ENCODE measurements at regions not wholly inside any gene's neighbourhood (a gene's known extent, or its start where the extent isn't known, plus 50 kb on each side); places are given as distances from the start of the nearest gene placed in this dataset.

- no peak for FAIRE-seq
These were observed 50.4 kb upstream of the SERTAD2 start for GRCh38 chr2:64704161-64704560.

- no peak for FAIRE-seq
These were observed 51.3 kb upstream of the SERTAD2 start for GRCh38 chr2:64704996-64705395.

- FAIRE-seq = no peak
These were observed 53.6 kb upstream of the SERTAD2 start for GRCh38 chr2:64707276-64707675.

- no peak for FAIRE-seq
These were observed 55.1 kb upstream of the SERTAD2 start for GRCh38 chr2:64708829-64709228.

- FAIRE-seq = no peak
These were observed 57.6 kb upstream of the SERTAD2 start for GRCh38 chr2:64711252-64711800.

- no peak for FAIRE-seq
These were observed 60.0 kb upstream of the SERTAD2 start for GRCh38 chr2:64713686-64714085.

- FAIRE-seq = no peak
These were observed 62.9 kb upstream of the SERTAD2 start for GRCh38 chr2:64716569-64716968.

- FAIRE-seq = no peak
These were observed 64.7 kb upstream of the SERTAD2 start for GRCh38 chr2:64718250-64718885.

GRCh38 chr2:64720535-64721319 lies 67.0 kb upstream of the SERTAD2 start:
- FAIRE-seq = no peak

- no peak for FAIRE-seq
These were observed 67.6 kb upstream of the SERTAD2 start for GRCh38 chr2:64721320-64721623.

- no peak for FAIRE-seq
These were observed 68.8 kb upstream of the SERTAD2 start for GRCh38 chr2:64722291-64723044.

- FAIRE-seq = no peak
These were observed 73.5 kb upstream of the SERTAD2 start for GRCh38 chr2:64727013-64727767.

GRCh38 chr2:64727843-64728463 lies 74.2 kb upstream of the SERTAD2 start:
- FAIRE-seq = no peak

GRCh38 chr2:64730551-64731262 lies 77.0 kb upstream of the SERTAD2 start:
- FAIRE-seq = no peak

GRCh38 chr2:64731263-64731643 lies 77.5 kb upstream of the SERTAD2 start:
- no peak for FAIRE-seq

- no peak for FAIRE-seq
These were observed 78.0 kb upstream of the SERTAD2 start for GRCh38 chr2:64731746-64732145.

- no peak for FAIRE-seq
These were observed 78.4 kb upstream of the SERTAD2 start for GRCh38 chr2:64732146-64732545.

GRCh38 chr2:64735504-64735903 lies 81.8 kb upstream of the SERTAD2 start:
- no peak for FAIRE-seq

GRCh38 chr2:64737547-64737946 lies 83.8 kb upstream of the SERTAD2 start:
- FAIRE-seq = no peak

GRCh38 chr2:64738026-64738425 lies 84.3 kb upstream of the SERTAD2 start:
- FAIRE-seq = no peak

GRCh38 chr2:64742678-64743077 lies 89.0 kb upstream of the SERTAD2 start:
- no peak for FAIRE-seq
